ENCODE measurements at regions not wholly inside any gene's neighbourhood (a gene's known extent, or its start where the extent isn't known, plus 50 kb on each side); places are given as distances from the start of the nearest gene placed in this dataset.
A peak's percentile ranks its signal among the peaks of the same experiment; 100 is the strongest.

DNA sequence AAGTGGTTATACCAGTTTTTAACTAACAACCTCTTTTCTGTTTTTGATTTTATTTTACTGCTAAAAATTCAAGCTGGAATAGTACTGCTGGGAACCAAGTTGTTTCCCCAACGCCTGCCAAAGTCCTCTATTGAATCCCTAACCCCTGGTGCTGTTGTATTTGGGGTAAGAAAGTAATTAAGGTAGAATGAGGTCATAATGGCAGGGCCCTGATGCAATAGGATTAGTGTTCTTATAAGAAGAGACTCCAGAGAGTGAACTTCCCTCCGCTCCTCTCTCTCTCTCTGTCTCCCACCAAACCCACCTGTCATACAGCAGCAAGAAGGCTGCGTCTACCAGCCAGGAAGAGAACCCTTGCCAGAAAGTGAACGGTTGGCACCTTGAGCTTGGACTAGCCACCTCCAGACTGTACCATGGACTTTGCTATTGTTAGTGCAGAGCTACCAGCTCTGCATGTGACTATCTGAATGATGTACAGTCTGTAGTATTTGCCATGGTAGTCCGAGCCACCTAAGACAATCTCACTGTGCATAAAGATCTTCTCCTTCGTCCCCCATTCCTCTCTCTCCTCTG, 86.5 kb upstream of the KLF6 start:
- intact Hi-C loops (cut with micrococcal nuclease), result no loop called here

More for the DNA sequence above, 86.5 kb upstream of the KLF6 start:
- TF ChIP-seq ATF3 (IDR thresholded peaks at IDR 0.05) (peak; percentile 62), ATF3 (CRISPR knock-in tag; conservative IDR thresholded peaks at IDR 0.05) (no peak), SETDB1 (IDR thresholded peaks at IDR 0.05; ENCODE audit: low read length) (no peak), ATF7 (IDR thresholded peaks at IDR 0.05) (peak; percentile 39; the same call in 1 of the 2 replicates), MEF2D (tag; conservative IDR thresholded peaks at IDR 0.05; ENCODE audit: low read depth) (no peak), CEBPG (CRISPR knock-in tag; IDR thresholded peaks at IDR 0.05) (no peak), CEBPG (tag; conservative IDR thresholded peaks at IDR 0.05 in 1 of 2, IDR thresholded peaks at IDR 0.05 in 1 of 2) (peak in 1 of 2 experiments; percentile 72; a peak in 2 of 4 replicates), SREBF2 (CRISPR knock-in tag; IDR thresholded peaks at IDR 0.05) (no peak), ZNF584 (CRISPR knock-in tag; IDR thresholded peaks at IDR 0.05; ENCODE audit: low read depth) (0 out of 2 replicates have a peak, but pooled peaks have one; percentile 34)
- Histone ChIP-seq H3K9me1 (ENCODE audit: control insufficient read depth, insufficient read depth, low read length) (no peaks in the 10 kb centered on the region), H3K4me1 (replicated peaks in 1 of 2; ENCODE audit: control insufficient read depth in 2 of 2, insufficient read depth in 2 of 2, low read length in 2 of 2) (peaks cover 4 to 6% of the 10 kb centered on the region in 2 experiments; a peak in 3 of 5 replicates), H3K9me3 (replicated peaks; ENCODE audit: control insufficient read depth, insufficient read depth, low read depth, low read length) (no peaks in the 10 kb centered on the region), H3K79me2 (ENCODE audit: control insufficient read depth, insufficient read depth, low read length) (no peaks in the 10 kb centered on the region), H3K4me3 (no peak overlapping the region), H3K36me3 (ENCODE audit: control insufficient read depth, insufficient read depth, low read length) (no peaks in the 10 kb centered on the region), H3K27ac (ENCODE audit: extremely low read depth, low read depth, low read length) (no peak overlapping the region), H4K20me1 (replicated peaks; ENCODE audit: control insufficient read depth, insufficient read depth, low read length) (no peaks in the 10 kb centered on the region), H3K4me2 (ENCODE audit: insufficient read depth, low read length) (no peak overlapping the region), H3K27me3 (ENCODE audit: control insufficient read depth in 2 of 2, insufficient read depth in 2 of 2, low read length in 2 of 2) (no peaks in the 10 kb centered on the region), H2AFZ (ENCODE audit: low read depth, low read length) (peak overlapping the region; percentile 15; the same call in 1 of the 2 replicates), H3K9ac (ENCODE audit: insufficient read depth in 1 of 2, low read depth in 2 of 2, low read length in 2 of 2) (no peak overlapping the region)
- no peak for ATAC-seq
- ChIA-PET POLR2A (interaction anchor here (1.3 kb wide), 1 partner anchor 87 kb away, joined by 3 read pairs; the partner anchor contains the start of gene KLF6), CTCF (ENCODE audit: low intra/inter-chr PET ratio) (no interaction called here)
- DNase-seq (ENCODE audit: extremely low read depth in 1 of 4, low spot score in 3 of 4), result no peak
- in situ Hi-C loops (cut with MboI), result no loop called here
- WGBS (ENCODE audit: insufficient coverage, low coverage, missing lambda C conversion rate), result 60% methylated on average over 6 of the region's 6 CpGs
- FAIRE-seq, result no peak
- BruUV-seq (replicated peaks), result no TSS peak

Measured in K562 (cell line).